Transverse colon (tissue), 4 donors: ENCODE measurements at regions not wholly inside any gene's neighbourhood (a gene's known extent, or its start where the extent isn't known, plus 50 kb on each side); places are given as distances from the start of the nearest gene placed in this dataset.

ENCODE experiments used
- DNase-seq: peaks from one replicate; pipeline ENCODE4 v3.0.0-alpha.2; 2019
- H3K27ac ChIP-seq, 4 donors: fragments of 200-600 bp; sonication (generic); 2 replicates each; pipeline ENCODE4 v1.5.1; 2016 to 2018; ENCODE audit warnings: inconsistent platforms in 4 of 4
- H3K27me3 ChIP-seq: fragments of 200-600 bp; sonication (generic); 2 replicates; pipeline ENCODE4 v1.5.1; 2017; ENCODE audit warnings: inconsistent platforms
- H3K36me3 ChIP-seq, 4 donors: fragments of 200-600 bp; sonication (generic); 2 replicates each; pipeline ENCODE4 v1.5.1; 2017 to 2019; ENCODE audit warnings: inconsistent platforms in 4 of 4
- H3K4me1 ChIP-seq, 4 donors: fragments of 200-600 bp; sonication (generic); 2 replicates each; pipeline ENCODE4 v1.5.1; 2017 to 2020; ENCODE audit warnings: inconsistent platforms in 4 of 4
- H3K4me3 ChIP-seq, 4 donors: fragments of 200-600 bp; sonication (generic); 1 replicate in 1 of 4; 2 replicates in 3 of 4; pipeline versions ENCODE4 v1.5.1 to v1.6.1; 2017 to 2019; ENCODE audit warnings: inconsistent platforms in 4 of 4
- H3K9me3 ChIP-seq, 2 donors: fragments of 200-600 bp; sonication (generic); 2 replicates each; pipeline ENCODE4 v1.5.1; 2017 to 2019; ENCODE audit warnings: inconsistent platforms in 2 of 2
- EP300 ChIP-seq: sonication (generic); formaldehyde crosslinking; IDR thresholded peaks from one replicate; pipeline ENCODE4 v1.6.1; 2017; ENCODE audit warnings: antibody characterized with exemption, low read depth
- POLR2A ChIP-seq: fragments of 450-650 bp; IDR thresholded peaks from one replicate; pipeline ENCODE4 v1.6.1; 2016; ENCODE audit warnings: antibody characterized with exemption, mild to moderate bottlenecking, moderate library complexity
- POLR2AphosphoS5 ChIP-seq, 3 donors: sonication (generic); formaldehyde crosslinking; IDR thresholded peaks; one replicate each; pipeline ENCODE4 v1.6.1; 2016; ENCODE audit warnings: antibody characterized with exemption in 3 of 3
- WGBS, 2 donors: methylation state at CpG; one replicate each; pipeline ENCODE4 v1.1.5; 2018; ENCODE audit warnings: low coverage in 1 of 2; 5-methylcytosine and 5-hydroxymethylcytosine counted together
- in situ Hi-C, 4 donors: fragments of 200-750 bp; cut with MboI; loops; one replicate each; pipeline versions ENCODE4 v1.15.0 to v1.15.1; 2017; ENCODE audit warnings: low sequenced_read_pairs in 3 of 4, low pct_ligation_motif_present in 1 of 4, low pct_unique_long_range_greater_than_20kb in 1 of 4
- intact Hi-C: fragments of 100-400 bp; cut with DNase I; formaldehyde crosslinking; loops from one replicate; pipeline ENCODE4 v1.15.1; 2023; ENCODE audit warnings: low total_unique reads
- TF ChIP-seq, protein P1 (sequence below), 5 experiments: fragments of 200-600 bp in 3 of 5; fragments of 450-650 bp in 2 of 5; sonication (generic) in 3 of 5; IDR thresholded peaks; 1 replicate in 2 of 5; 2 replicates in 3 of 5; pipeline ENCODE4 v1.5.1; 2016 to 2017; ENCODE audit warnings: antibody characterized with exemption in 5 of 5, inconsistent platforms in 3 of 5, mild to moderate bottlenecking in 2 of 5, moderate library complexity in 1 of 5

DNA sequence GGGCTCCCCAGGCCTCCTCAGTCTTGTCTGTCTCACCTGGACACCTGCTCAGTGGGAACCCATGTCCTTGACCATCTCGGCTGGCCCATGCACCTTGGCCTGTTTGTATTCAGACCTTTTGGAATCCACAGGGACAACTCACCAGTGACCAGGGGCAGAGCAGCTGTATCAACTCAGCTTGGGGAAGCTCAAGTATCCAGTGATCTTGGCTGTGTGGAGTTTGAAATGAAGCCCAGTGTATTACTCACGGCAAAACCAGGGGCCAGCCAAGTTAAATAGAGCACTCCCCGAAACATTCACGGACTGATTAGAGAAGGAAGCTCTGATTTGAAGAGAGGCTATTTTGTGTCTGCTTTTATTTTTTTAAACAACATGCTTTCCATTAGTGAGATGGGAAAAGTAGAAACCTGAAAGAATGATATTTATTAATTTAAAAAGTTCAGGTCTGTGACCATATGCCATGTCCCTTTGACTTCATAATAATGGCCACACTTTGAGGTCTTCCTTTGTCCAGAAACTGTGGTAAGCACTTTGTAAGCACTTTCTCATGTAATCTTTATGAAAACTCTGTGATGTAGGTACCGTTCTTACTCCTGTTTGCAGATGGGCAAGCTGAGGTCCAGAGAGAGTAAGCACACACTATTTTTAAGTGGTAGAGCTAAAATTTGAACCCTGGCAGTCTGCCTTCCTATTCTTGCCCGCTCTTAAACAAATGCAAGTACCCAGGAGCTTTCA lies 656.5 kb downstream of the BNC2 start:
- WGBS, 2 donors = 40 to 51% methylated on average over 4 to 6 of the region's 6 CpGs
- H3K4me3 ChIP-seq = no peak overlapping the region
- no peaks in the 10 kb centered on the region for H3K9me3 ChIP-seq
- H3K27me3 ChIP-seq = no peaks in the 10 kb centered on the region
- TF ChIP-seq EP300 (no peak), POLR2AphosphoS5 (IDR thresholded peaks at IDR 0.05) (peak in 1 of 3 donors; percentile 29)
- peaks cover 0 to 5% (median 1%) of the 10 kb centered on the region in 4 donors for H3K4me1 ChIP-seq
- intact Hi-C loops (no loop called here), in situ Hi-C loops (no loop called here)
- H3K36me3 ChIP-seq = no peaks in the 10 kb centered on the region
- peak overlapping the region; percentile 50 to 60 (median 57) for H3K27ac ChIP-seq
- DNase-seq = peak; percentile 52

DNA sequence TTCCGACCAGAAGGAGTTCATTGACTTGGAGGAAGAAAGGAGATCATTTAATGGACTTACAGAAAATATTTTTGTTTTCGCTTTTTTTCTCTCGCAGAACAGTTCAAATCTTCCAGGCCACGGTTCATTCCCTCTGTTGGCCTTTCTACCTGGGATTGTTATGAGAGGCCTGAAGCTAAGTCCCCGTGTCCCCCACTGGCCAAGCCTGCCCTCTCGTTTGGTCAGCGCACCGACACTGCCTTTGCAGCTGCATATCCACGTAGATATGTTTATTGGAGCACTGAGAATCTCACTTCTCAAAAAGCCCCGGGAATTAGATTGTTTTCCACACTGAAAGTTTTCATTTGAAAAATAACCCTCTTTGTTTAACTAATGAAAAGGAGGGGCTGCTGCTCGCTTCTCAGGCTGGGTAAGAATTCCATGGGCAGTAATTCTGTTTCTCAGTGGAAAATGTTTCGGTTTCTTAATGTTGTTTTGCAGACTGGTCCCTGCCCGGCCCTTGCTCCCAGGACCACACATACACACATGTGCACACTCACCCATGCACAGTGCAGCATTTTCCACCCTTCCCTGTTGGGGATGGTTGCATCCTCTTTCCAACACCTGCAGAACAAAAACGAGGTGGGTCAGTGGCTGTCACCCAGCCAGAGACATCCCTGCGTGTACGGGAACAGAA lies 655.7 kb downstream of the BNC2 start:
- Histone ChIP-seq H3K36me3 (no peaks in the 10 kb centered on the region), H3K27ac (peak overlapping the region; percentile 50 to 60 (median 57)), H3K4me1 (peaks cover 0 to 5% (median 1%) of the 10 kb centered on the region in 4 donors), H3K9me3 (no peaks in the 10 kb centered on the region), H3K27me3 (no peaks in the 10 kb centered on the region), H3K4me3 (no peak overlapping the region)
- no peak for DNase-seq
- in situ Hi-C loops = no loop called here
- intact Hi-C loops = no loop called here
- WGBS, 2 donors = 70 to 72% methylated on average over 14 to 16 of the region's 16 CpGs
- no peak for TF ChIP-seq POLR2A
- TF ChIP-seq, protein P1, sequence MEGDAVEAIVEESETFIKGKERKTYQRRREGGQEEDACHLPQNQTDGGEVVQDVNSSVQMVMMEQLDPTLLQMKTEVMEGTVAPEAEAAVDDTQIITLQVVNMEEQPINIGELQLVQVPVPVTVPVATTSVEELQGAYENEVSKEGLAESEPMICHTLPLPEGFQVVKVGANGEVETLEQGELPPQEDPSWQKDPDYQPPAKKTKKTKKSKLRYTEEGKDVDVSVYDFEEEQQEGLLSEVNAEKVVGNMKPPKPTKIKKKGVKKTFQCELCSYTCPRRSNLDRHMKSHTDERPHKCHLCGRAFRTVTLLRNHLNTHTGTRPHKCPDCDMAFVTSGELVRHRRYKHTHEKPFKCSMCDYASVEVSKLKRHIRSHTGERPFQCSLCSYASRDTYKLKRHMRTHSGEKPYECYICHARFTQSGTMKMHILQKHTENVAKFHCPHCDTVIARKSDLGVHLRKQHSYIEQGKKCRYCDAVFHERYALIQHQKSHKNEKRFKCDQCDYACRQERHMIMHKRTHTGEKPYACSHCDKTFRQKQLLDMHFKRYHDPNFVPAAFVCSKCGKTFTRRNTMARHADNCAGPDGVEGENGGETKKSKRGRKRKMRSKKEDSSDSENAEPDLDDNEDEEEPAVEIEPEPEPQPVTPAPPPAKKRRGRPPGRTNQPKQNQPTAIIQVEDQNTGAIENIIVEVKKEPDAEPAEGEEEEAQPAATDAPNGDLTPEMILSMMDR (IDR thresholded peaks at IDR 0.05) = no peak
- TF ChIP-seq POLR2AphosphoS5 (IDR thresholded peaks at IDR 0.05) = no peak
- TF ChIP-seq EP300 = no peak

DNA sequence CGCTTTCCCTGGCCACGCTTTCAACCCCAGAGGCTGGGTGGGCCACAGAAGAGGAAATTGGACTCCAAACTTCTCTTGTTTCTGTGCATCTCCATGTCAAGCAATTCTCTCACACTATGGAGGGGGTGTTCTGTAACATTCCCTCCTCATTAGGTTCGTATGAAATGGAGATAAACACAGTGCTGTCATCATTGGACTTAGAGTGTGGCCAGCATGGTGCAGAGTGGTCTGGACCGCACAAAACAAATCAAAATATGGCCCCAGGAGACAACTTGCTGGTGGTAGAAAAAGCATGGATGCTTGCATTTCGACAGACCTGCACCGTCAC lies 655.2 kb downstream of the BNC2 start:
- TF ChIP-seq POLR2AphosphoS5 (IDR thresholded peaks at IDR 0.05) = no peak
- no peak for TF ChIP-seq POLR2A
- TF ChIP-seq, protein P1 (IDR thresholded peaks at IDR 0.05) = no peak
- TF ChIP-seq EP300 = no peak
- WGBS, 2 donors = 83 to 100% methylated on average over 4 to 6 of the region's 6 CpGs
- peaks cover 0 to 5% (median 1%) of the 10 kb centered on the region in 4 donors for H3K4me1 ChIP-seq
- in situ Hi-C loops (no loop called here), intact Hi-C loops (no loop called here)
- H3K4me3 ChIP-seq = no peak overlapping the region
- H3K36me3 ChIP-seq = no peaks in the 10 kb centered on the region
- H3K27me3 ChIP-seq = no peaks in the 10 kb centered on the region
- no peak for DNase-seq
- no peak overlapping the region for H3K27ac ChIP-seq
- H3K9me3 ChIP-seq = no peaks in the 10 kb centered on the region

DNA sequence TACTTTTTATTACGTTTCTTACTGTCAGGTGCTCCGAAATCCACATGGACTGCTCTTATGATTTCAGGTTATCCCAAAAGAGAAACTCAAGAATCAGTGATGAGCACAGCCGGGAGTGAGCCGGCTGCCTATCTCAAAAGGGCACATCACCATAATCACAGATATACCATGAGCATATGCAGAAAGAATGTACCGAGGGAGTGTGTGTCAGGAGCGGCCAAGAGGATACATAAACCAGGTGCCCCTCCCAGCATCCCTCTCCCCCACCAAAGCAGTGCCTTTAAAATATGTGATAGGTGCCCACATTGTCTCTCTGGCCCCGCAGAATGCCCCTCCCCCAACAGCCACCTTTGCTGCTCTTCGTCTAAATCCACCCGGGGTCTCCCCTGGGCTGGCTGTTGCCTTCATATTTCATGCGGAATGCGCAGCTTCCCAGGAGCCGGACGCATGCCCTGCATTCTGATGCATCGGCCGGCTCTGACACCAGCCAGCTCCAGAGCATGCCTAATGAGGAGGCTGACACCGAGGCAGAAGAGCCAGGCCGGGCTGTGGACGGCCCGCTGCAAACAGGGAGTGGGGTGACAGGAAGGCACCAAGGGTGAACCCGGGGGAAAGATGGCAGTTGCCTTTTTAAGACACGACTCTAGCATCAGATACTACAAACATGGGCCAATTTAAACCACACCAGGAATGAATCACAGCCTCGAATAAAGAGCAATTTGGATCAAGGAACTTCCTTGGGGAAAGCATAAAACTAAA lies 652.3 kb downstream of the BNC2 start:
- peaks cover 0 to 15% (median 4%) of the 10 kb centered on the region in 4 donors for H3K4me1 ChIP-seq
- TF ChIP-seq POLR2AphosphoS5 (IDR thresholded peaks at IDR 0.05) (no peak), POLR2A (no peak), EP300 (no peak)
- TF ChIP-seq, protein P1 (IDR thresholded peaks at IDR 0.05) = no peak
- no peaks in the 10 kb centered on the region for H3K27me3 ChIP-seq
- WGBS, 2 donors = 81 to 90% methylated on average over 2 to 22 of the region's 22 CpGs
- no peak for DNase-seq
- H3K36me3 ChIP-seq = no peaks in the 10 kb centered on the region
- H3K9me3 ChIP-seq = no peaks in the 10 kb centered on the region
- intact Hi-C loops (no loop called here), in situ Hi-C loops (no loop called here)
- H3K27ac ChIP-seq = peak overlapping the region in 1 of 4 donors; percentile 8
- no peak overlapping the region for H3K4me3 ChIP-seq
